Spleen (tissue), 11 donors: ENCODE measurements at regions not wholly inside any gene's neighbourhood (a gene's known extent, or its start where the extent isn't known, plus 50 kb on each side); places are given as distances from the start of the nearest gene placed in this dataset.
A peak's percentile ranks its signal among the peaks of the same experiment; 100 is the strongest.

ENCODE experiments used
- DNase-seq: peaks from one replicate; pipeline ENCODE4 v3.0.0-alpha.2; 2020
- H3K27ac ChIP-seq, 8 donors: fragments of 200-600 bp; sonication (generic) in 7 of 8; 1 replicate in 4 of 8; 2 replicates in 4 of 8; pipeline versions ENCODE4 v1.5.0 to v1.8.0; 2016 to 2021; ENCODE audit warnings: inconsistent platforms in 4 of 8, mild to moderate bottlenecking in 4 of 8, moderate library complexity in 1 of 8
- H3K27me3 ChIP-seq, 7 donors: fragments of 200-600 bp; sonication (generic) in 6 of 7; replicated peaks in 1 of 7; 1 replicate in 4 of 7; 2 replicates in 3 of 7; pipeline versions ENCODE4 v1.5.0 to v1.8.0; 2016 to 2021; ENCODE audit warnings: inconsistent platforms in 3 of 7, mild to moderate bottlenecking in 1 of 7
- H3K36me3 ChIP-seq, 6 donors: fragments of 200-600 bp; sonication (generic) in 5 of 6; 1 replicate in 4 of 6; 2 replicates in 2 of 6; pipeline versions ENCODE4 v1.5.0 to v1.8.0; 2016 to 2021; ENCODE audit warnings: inconsistent platforms in 2 of 6
- H3K4me1 ChIP-seq, 6 donors: fragments of 200-600 bp; sonication (generic) in 5 of 6; 1 replicate in 3 of 6; 2 replicates in 3 of 6; pipeline versions ENCODE4 v1.5.0 to v1.8.0; 2016 to 2021; ENCODE audit warnings: inconsistent platforms in 3 of 6
- H3K4me3 ChIP-seq, 8 donors: fragments of 200-600 bp; sonication (generic) in 7 of 8; 1 replicate in 4 of 8; 2 replicates in 4 of 8; pipeline versions ENCODE4 v1.5.0 to v1.8.0; 2016 to 2021; ENCODE audit warnings: inconsistent platforms in 4 of 8, mild to moderate bottlenecking in 4 of 8, moderate library complexity in 2 of 8
- H3K9me3 ChIP-seq, 8 donors: fragments of 200-600 bp; sonication (generic) in 7 of 8; 1 replicate in 4 of 8; 2 replicates in 4 of 8; pipeline versions ENCODE4 v1.5.0 to v1.8.0; 2016 to 2021; ENCODE audit warnings: inconsistent platforms in 4 of 8
- CTCF ChIP-seq, 11 experiments: fragments of 200-600 bp in 7 of 11; fragments of 450-650 bp in 4 of 11; sonication (generic) in 4 of 11; IDR thresholded peaks in 8 of 11; conservative IDR thresholded peaks in 3 of 11; 1 replicate in 7 of 11; 2 replicates in 4 of 11; pipeline versions ENCODE4 v1.4.0 to v1.8.0; 2016 to 2021; ENCODE audit warnings: antibody characterized with exemption in 11 of 11, inconsistent platforms in 4 of 11, mild to moderate bottlenecking in 1 of 11
- POLR2A ChIP-seq, 3 donors: fragments of 450-650 bp; IDR thresholded peaks; one replicate each; pipeline ENCODE4 v1.5.1; 2017; ENCODE audit warnings: antibody characterized with exemption in 3 of 3, mild to moderate bottlenecking in 1 of 3
- POLR2AphosphoS5 ChIP-seq, 3 donors: sonication (generic); formaldehyde crosslinking; IDR thresholded peaks; one replicate each; pipeline ENCODE4 v1.5.1; 2017; ENCODE audit warnings: antibody characterized with exemption in 3 of 3
- WGBS, 5 donors: extraction: QIAGEN DNeasy Blood & Tissue Kit in 3 of 5; methylation state at CpG; one replicate each; pipeline versions ENCODE4 v1.1.5 to v1.1.7; 2013 to 2018; 5-methylcytosine and 5-hydroxymethylcytosine counted together
- intact Hi-C: fragments of 100-400 bp; cut with DNase I; formaldehyde crosslinking; loops from one replicate; pipeline ENCODE4 v1.15.0; 2023; ENCODE audit warnings: low total_unique reads
- donor health status: healthy with polysubstance abuse.
- donor health status: DM: no; HTN: no; CAD: no; lungs with moderate emphysema.
- donor health status: DM: no; HTN: no; CAD: no.
- donor health status: Bipolar disorder and iron deficiency.
- donor health status: healthy.
- donor health status: DM: no; HTN: no; CAD: no.
- donor health status: DM: yes; HTN: yes; CAD: no.

- intact Hi-C loops: no loop called here
- H3K27me3 ChIP-seq: no peaks in the 10 kb centered on the region
- no peaks in the 10 kb centered on the region for H3K36me3 ChIP-seq
- DNase-seq: no peak
- no peak overlapping the region for H3K4me3 ChIP-seq
- 66 to 91% (median 88%) methylated on average over 2 of the region's 2 CpGs for WGBS, 5 donors
- H3K4me1 ChIP-seq: peaks cover 0 to 51% (median 13%) of the 10 kb centered on the region in 6 donors
- TF ChIP-seq CTCF (IDR thresholded peaks at IDR 0.05 in 8 of 11, conservative IDR thresholded peaks at IDR 0.05 in 3 of 11) (no peak), POLR2A (IDR thresholded peaks at IDR 0.05) (no peak), POLR2AphosphoS5 (IDR thresholded peaks at IDR 0.05) (no peak)
- peak overlapping the region in 3 of 8 donors; percentile 14 to 45 (median 24) for H3K27ac ChIP-seq
- no peaks in the 10 kb centered on the region for H3K9me3 ChIP-seq
These were observed 76.0 kb upstream of the TMC1 start for GRCh38 chr9:72445306-72445995.

GRCh38 chr9:72444435-72444834, 77.0 kb upstream of the TMC1 start:
- H3K36me3 ChIP-seq: no peaks in the 10 kb centered on the region
- intact Hi-C loops: no loop called here
- peak overlapping the region in 4 of 8 donors; percentile 29 to 64 (median 52) for H3K27ac ChIP-seq
- no peaks in the 10 kb centered on the region for H3K9me3 ChIP-seq
- H3K27me3 ChIP-seq: no peaks in the 10 kb centered on the region
- TF ChIP-seq CTCF (IDR thresholded peaks at IDR 0.05 in 8 of 11, conservative IDR thresholded peaks at IDR 0.05 in 3 of 11): no peak
- TF ChIP-seq POLR2AphosphoS5 (IDR thresholded peaks at IDR 0.05): no peak
- no peak for TF ChIP-seq POLR2A (IDR thresholded peaks at IDR 0.05)
- no peak for DNase-seq
- H3K4me1 ChIP-seq: peaks cover 0 to 52% (median 13%) of the 10 kb centered on the region in 6 donors
- WGBS, 5 donors: 60 to 86% (median 67%) methylated on average over 1 of the region's 1 CpG
- H3K4me3 ChIP-seq: no peak overlapping the region

- intact Hi-C loops: no loop called here
- Histone ChIP-seq H3K36me3 (no peaks in the 10 kb centered on the region), H3K9me3 (no peaks in the 10 kb centered on the region), H3K27me3 (no peaks in the 10 kb centered on the region), H3K4me1 (peaks cover 0 to 52% (median 13%) of the 10 kb centered on the region in 6 donors), H3K27ac (peak overlapping the region in 5 of 8 donors; percentile 29 to 64 (median 45)), H3K4me3 (no peak overlapping the region)
- DNase-seq: no peak
- TF ChIP-seq POLR2AphosphoS5 (IDR thresholded peaks at IDR 0.05) (no peak), CTCF (IDR thresholded peaks at IDR 0.05 in 8 of 11, conservative IDR thresholded peaks at IDR 0.05 in 3 of 11) (peak in 2 of 11 experiments; percentile 16 to 29), POLR2A (IDR thresholded peaks at IDR 0.05) (no peak)
- 46 to 70% (median 53%) methylated on average over 4 of the region's 4 CpGs for WGBS, 5 donors
These were observed 77.6 kb upstream of the TMC1 start for GRCh38 chr9:72443855-72444254.

GRCh38 chr9:72441848-72442607, 77.0 kb upstream of the ZFAND5 start:
- H3K4me3 ChIP-seq: no peak overlapping the region
- no peak for TF ChIP-seq CTCF (IDR thresholded peaks at IDR 0.05 in 8 of 11, conservative IDR thresholded peaks at IDR 0.05 in 3 of 11)
- TF ChIP-seq POLR2AphosphoS5 (IDR thresholded peaks at IDR 0.05): no peak
- no peak for TF ChIP-seq POLR2A (IDR thresholded peaks at IDR 0.05)
- H3K9me3 ChIP-seq: no peaks in the 10 kb centered on the region
- no peak for DNase-seq
- peaks cover 0 to 52% (median 13%) of the 10 kb centered on the region in 6 donors for H3K4me1 ChIP-seq
- 70 to 89% (median 72%) methylated on average over 2 of the region's 2 CpGs for WGBS, 5 donors
- peak overlapping the region in 1 of 8 donors; percentile 59 for H3K27ac ChIP-seq
- intact Hi-C loops: no loop called here
- H3K27me3 ChIP-seq: no peaks in the 10 kb centered on the region
- no peaks in the 10 kb centered on the region for H3K36me3 ChIP-seq
